H1 (cell line): ENCODE measurements at regions not wholly inside any gene's neighbourhood (a gene's known extent, or its start where the extent isn't known, plus 50 kb on each side); places are given as distances from the start of the nearest gene placed in this dataset.

Experiments
- CTCF ChIA-PET: fragments of 300-600 bp; sonication (Branson Sonifier 250); formaldehyde crosslinking; loops from one replicate; lab custom pipeline; 2021; ENCODE audit not compliant: partially characterized antibody; lab: Charles Lee
- POLR2A ChIA-PET: fragments of 300-600 bp; sonication (Branson Sonifier 250); formaldehyde crosslinking; loops from one replicate; lab custom pipeline; 2021; ENCODE audit warnings: inconsistent platforms; ENCODE audit not compliant: partially characterized antibody; lab: Charles Lee
- DNase-seq, 2 experiments: peaks; one replicate each; pipeline versions ENCODE4 v3.0.0 to v3.0.0-alpha.2; 2010 to 2022; ENCODE audit warnings: low spot score in 2 of 2, low read depth in 1 of 2, mixed read lengths in 1 of 2
- FAIRE-seq: peaks from 2 replicates; lab custom pipeline; 2011; peaks lifted over from hg19 to GRCh38; lab: Jason Lieb, UNC
- H2AFZ ChIP-seq: 2 replicates; pipeline ENCODE4 v1.8.1; 2012; ENCODE audit warnings: low read length, inconsistent platforms
- H2AK5ac ChIP-seq: 2 replicates; pipeline ENCODE4 v1.6.1; 2013; ENCODE audit warnings: low read depth, low read length
- H2BK120ac ChIP-seq: replicated peaks from 2 replicates; pipeline ENCODE3; 2013; ENCODE audit warnings: low read depth, low read length, inconsistent platforms
- H2BK12ac ChIP-seq: 2 replicates; pipeline ENCODE4 v1.6.1; 2013; ENCODE audit warnings: low read depth, low read length
- H2BK15ac ChIP-seq: 2 replicates; pipeline ENCODE4 v1.6.1; 2013; ENCODE audit warnings: low read length
- H2BK20ac ChIP-seq: 2 replicates; pipeline ENCODE4 v1.6.1; 2013; ENCODE audit warnings: low read length
- H2BK5ac ChIP-seq: 2 replicates; pipeline ENCODE4 v1.6.1; 2013; ENCODE audit warnings: low read depth, low read length
- H3K14ac ChIP-seq: 2 replicates; pipeline ENCODE4 v1.6.1; 2013; ENCODE audit warnings: inconsistent platforms; ENCODE audit not compliant: insufficient read length
- H3K18ac ChIP-seq: 2 replicates; pipeline ENCODE4 v1.6.1; 2013; ENCODE audit warnings: low read length; ENCODE audit errors: extremely low read depth
- H3K23ac ChIP-seq: 2 replicates; pipeline ENCODE4 v1.6.1; 2013; ENCODE audit warnings: inconsistent platforms; ENCODE audit not compliant: insufficient read length
- H3K23me2 ChIP-seq: 2 replicates; pipeline ENCODE4 v1.6.1; 2013; ENCODE audit warnings: low read depth, low read length
- H3K27ac ChIP-seq: 2 replicates; pipeline ENCODE4 v1.6.1; 2011; ENCODE audit warnings: low read depth, low read length, inconsistent platforms
- H3K27me3 ChIP-seq, 4 experiments: replicated peaks in 1 of 4; 1 replicate in 1 of 4; 2 replicates in 3 of 4; pipeline versions ENCODE4 v1.6.1 to v1.8.1; 2011 to 2013; ENCODE audit warnings: low read length in 3 of 4, mild to moderate bottlenecking in 3 of 4, inconsistent platforms in 2 of 4, mixed read lengths in 2 of 4, moderate library complexity in 1 of 4; ENCODE audit not compliant: control insufficient read depth in 3 of 4, insufficient read depth in 3 of 4; ENCODE audit errors: extremely low read depth in 1 of 4
- H3K36me3 ChIP-seq, 4 experiments: 2 replicates each; pipeline versions ENCODE4 v1.6.1 to v1.8.1; 2011 to 2013; ENCODE audit warnings: mild to moderate bottlenecking in 4 of 4, low read length in 3 of 4, moderate library complexity in 2 of 4, control low read depth in 1 of 4, inconsistent platforms in 1 of 4; ENCODE audit not compliant: insufficient read depth in 4 of 4, control insufficient read depth in 2 of 4
- H3K4ac ChIP-seq: replicated peaks from 2 replicates; pipeline ENCODE3; 2013; ENCODE audit warnings: low read length, low read depth, mixed read lengths, inconsistent platforms; ENCODE audit not compliant: insufficient read length
- H3K4me1 ChIP-seq, 4 experiments: replicated peaks in 1 of 4; 1 replicate in 1 of 4; 2 replicates in 3 of 4; pipeline versions ENCODE4 v1.6.1 to v1.8.1; 2011 to 2013; ENCODE audit warnings: low read length in 3 of 4, inconsistent platforms in 2 of 4, mixed read lengths in 1 of 4; ENCODE audit not compliant: insufficient read depth in 4 of 4, control insufficient read depth in 3 of 4
- H3K4me2 ChIP-seq, 2 experiments: 2 replicates each; pipeline versions ENCODE4 v1.6.1 to v1.8.1; 2011 to 2013; ENCODE audit warnings: low read depth in 2 of 2, low read length in 2 of 2, control low read depth in 1 of 2, inconsistent platforms in 1 of 2, mild to moderate bottlenecking in 1 of 2; ENCODE audit not compliant: insufficient read depth in 1 of 2
- H3K4me3 ChIP-seq, 4 experiments: fragments of 200-600, 300-600 bp in 1 of 4; sonication (generic), shearing (Covaris generic), sonication (Bioruptor Twin) in 1 of 4; 2 replicates each; pipeline versions ENCODE4 v1.5.1 to v1.8.1; 2011 to 2016; ENCODE audit warnings: low read length in 4 of 4, low read depth in 3 of 4, control low read depth in 2 of 4, inconsistent platforms in 2 of 4, mild to moderate bottlenecking in 2 of 4, mixed read lengths in 1 of 4, moderate library complexity in 1 of 4; ENCODE audit not compliant: insufficient read depth in 2 of 4; ENCODE audit errors: extremely low read depth in 1 of 4
- H3K56ac ChIP-seq: replicated peaks from 2 replicates; pipeline ENCODE3; 2013; ENCODE audit warnings: low read depth, mild to moderate bottlenecking, mixed read lengths, low read length, inconsistent platforms; ENCODE audit not compliant: insufficient read length
- H3K79me1 ChIP-seq: 2 replicates; pipeline ENCODE4 v1.6.1; 2013; ENCODE audit warnings: low read depth, low read length, control low read depth
- H3K79me2 ChIP-seq, 2 experiments: 2 replicates each; pipeline versions ENCODE4 v1.6.1 to v1.8.1; 2012 to 2013; ENCODE audit warnings: low read length in 2 of 2, mild to moderate bottlenecking in 2 of 2, inconsistent platforms in 1 of 2; ENCODE audit not compliant: insufficient read depth in 2 of 2, control insufficient read depth in 1 of 2
- H3K9ac ChIP-seq, 4 experiments: replicated peaks in 1 of 4; 1 replicate in 1 of 4; 2 replicates in 3 of 4; pipeline versions ENCODE4 v1.6.1 to v1.8.1; 2011 to 2013; ENCODE audit warnings: low read depth in 3 of 4, low read length in 3 of 4, control low read depth in 2 of 4, mild to moderate bottlenecking in 2 of 4, moderate library complexity in 2 of 4, inconsistent platforms in 1 of 4; ENCODE audit errors: extremely low read depth in 1 of 4
- H3K9me3 ChIP-seq, 2 experiments: 2 replicates each; pipeline versions ENCODE4 v1.6.1 to v1.8.1; 2012 to 2013; ENCODE audit warnings: mild to moderate bottlenecking in 2 of 2, moderate library complexity in 2 of 2, control low read depth in 1 of 2, inconsistent platforms in 1 of 2, low read depth in 1 of 2, low read length in 1 of 2, mixed read lengths in 1 of 2; ENCODE audit not compliant: insufficient read depth in 2 of 2
- H4K20me1 ChIP-seq, 2 experiments: replicated peaks in 1 of 2; 2 replicates each; pipeline versions ENCODE3 to v1.8.1; 2011 to 2013; ENCODE audit warnings: inconsistent platforms in 2 of 2, low read length in 2 of 2, mild to moderate bottlenecking in 1 of 2; ENCODE audit not compliant: insufficient read depth in 2 of 2, control insufficient read depth in 1 of 2
- H4K5ac ChIP-seq: 2 replicates; pipeline ENCODE4 v1.6.1; 2013; ENCODE audit warnings: low read length, low read depth, mixed read lengths, inconsistent platforms; ENCODE audit not compliant: insufficient read length
- H4K8ac ChIP-seq: 2 replicates; pipeline ENCODE4 v1.8.0; 2013; ENCODE audit warnings: mild to moderate bottlenecking, moderate library complexity, low read length, inconsistent platforms; ENCODE audit not compliant: insufficient read depth; ENCODE audit errors: extremely low read depth
- H4K91ac ChIP-seq: replicated peaks from 2 replicates; pipeline ENCODE3; 2013; ENCODE audit warnings: low read length, mixed read lengths, inconsistent platforms; ENCODE audit not compliant: insufficient read length
- ASH2L ChIP-seq: fragments of 200-600, 300-600 bp; sonication (generic); IDR thresholded peaks from one replicate; pipeline ENCODE4 v1.7.1; 2017; ENCODE audit warnings: low read length
- ATF2 ChIP-seq: IDR thresholded peaks from 2 replicates; pipeline ENCODE4 v1.6.1; 2012; ENCODE audit warnings: low read length, inconsistent platforms
- CREB1 ChIP-seq: IDR thresholded peaks from 2 replicates; pipeline ENCODE4 v1.6.1; 2012; ENCODE audit warnings: inconsistent platforms
- CTBP2 ChIP-seq: IDR thresholded peaks from 2 replicates; pipeline ENCODE4 v1.7.0; 2011; ENCODE audit warnings: borderline replicate concordance, mild to moderate bottlenecking, moderate library complexity, mixed read lengths, low read length; ENCODE audit not compliant: insufficient read depth, insufficient read length
- FOSL1 ChIP-seq: IDR thresholded peaks from 2 replicates; pipeline ENCODE4 v1.6.1; 2011; ENCODE audit warnings: mild to moderate bottlenecking, low read depth, low read length, moderate library complexity; ENCODE audit not compliant: insufficient read depth
- POLR2A ChIP-seq, 2 experiments: IDR thresholded peaks; 1 replicate in 1 of 2; 2 replicates in 1 of 2; pipeline ENCODE4 v1.6.1; 2011; ENCODE audit warnings: low read depth in 2 of 2, low read length in 2 of 2, mild to moderate bottlenecking in 2 of 2; ENCODE audit errors: control extremely low read depth in 1 of 2
- POU5F1 ChIP-seq: IDR thresholded peaks from 2 replicates; pipeline ENCODE4 v1.6.1; 2011; ENCODE audit warnings: low read depth, mild to moderate bottlenecking, low read length, moderate library complexity
- RBBP5 ChIP-seq: IDR thresholded peaks from 2 replicates; pipeline ENCODE4 v1.7.1; 2012; ENCODE audit warnings: low read depth, mild to moderate bottlenecking, inconsistent platforms, low read length, moderate library complexity, borderline replicate concordance
- TAF7 ChIP-seq: optimal IDR thresholded peaks from 2 replicates; pipeline ENCODE3; 2011; ENCODE audit warnings: low read depth, mild to moderate bottlenecking, inconsistent platforms, low read length, moderate library complexity, borderline replicate concordance
- WGBS, 2 experiments: shearing (Covaris generic) in 1 of 2; methylation state at CpG; one replicate each; pipeline versions ENCODE4 v1.1.6 to v1.1.7; 2013 to 2015; ENCODE audit warnings: low lambda C conversion rate in 2 of 2, mixed read lengths in 2 of 2, inconsistent platforms in 1 of 2, low coverage in 1 of 2, missing lambda C conversion rate in 1 of 2; ENCODE audit not compliant: insufficient replicate concordance in 2 of 2, insufficient coverage in 1 of 2, insufficient read length in 1 of 2; ENCODE audit errors: extremely low coverage in 1 of 2, missing lambda C conversion rate in 1 of 2; 5-methylcytosine and 5-hydroxymethylcytosine counted together

- Histone ChIP-seq H3K4ac (no peak overlapping the region), H2AFZ (no peak overlapping the region), H3K27ac (no peak overlapping the region), H2BK12ac (no peak overlapping the region), H2BK15ac (no peak overlapping the region), H3K4me1 (no peaks in the 10 kb centered on the region), H2AK5ac (no peak overlapping the region), H4K8ac (no peak overlapping the region), H4K91ac (no peak overlapping the region), H3K79me2 (no peaks in the 10 kb centered on the region), H3K9ac (no peak overlapping the region), H3K56ac (no peak overlapping the region), H2BK20ac (no peak overlapping the region), H3K27me3 (no peaks in the 10 kb centered on the region), H3K4me2 (no peak overlapping the region), H3K79me1 (no peaks in the 10 kb centered on the region), H4K5ac (no peak overlapping the region), H2BK5ac (no peak overlapping the region), H3K23me2 (no peaks in the 10 kb centered on the region), H3K4me3 (no peak overlapping the region), H3K18ac (no peak overlapping the region), H4K20me1 (no peaks in the 10 kb centered on the region), H3K9me3 (no peaks in the 10 kb centered on the region), H2BK120ac (no peak overlapping the region), H3K23ac (no peak overlapping the region), H3K14ac (no peak overlapping the region), H3K36me3 (no peaks in the 10 kb centered on the region)
- 98% methylated on average over 2 of the region's 2 CpGs; no CpG with 5 or more reads in 1 of the 2 experiments for WGBS, 2 experiments
- CTCF ChIA-PET = no interaction called here
- POLR2A ChIA-PET = no interaction called here
- TF ChIP-seq TAF7 (no peak), ATF2 (no peak), FOSL1 (no peak), POU5F1 (no peak), CTBP2 (no peak), POLR2A (IDR thresholded peaks at IDR 0.05; ENCODE audit: control extremely low read depth in 1 of 2, low read depth in 2 of 2, low read length in 2 of 2) (no peak), RBBP5 (no peak), ASH2L (no peak), CREB1 (no peak)
- FAIRE-seq (no peak), DNase-seq (no peak)
Observed at GRCh38 chr11:37078521-37078920, 480.5 kb upstream of the RAG2 start.
